ENCODE measurements at regions not wholly inside any gene's neighbourhood (a gene's known extent, or its start where the extent isn't known, plus 50 kb on each side); places are given as distances from the start of the nearest gene placed in this dataset.
A peak's percentile ranks its signal among the peaks of the same experiment; 100 is the strongest.

- peak; percentile 46 to 81 for DNase-seq (ENCODE audit: low read depth in 1 of 2, low spot score in 1 of 2)
- peak overlapping the region; percentile 67 to 85 for H3K27ac ChIP-seq
- peak overlapping the region; percentile 61 for H3K4me2 ChIP-seq
- peaks cover 27% of the 10 kb centered on the region for H3K4me1 ChIP-seq
- H3K4me3 ChIP-seq: no peak overlapping the region
- peak; percentile 94 to 97 for ATAC-seq
- ChIA-PET CTCF (interaction anchor here (0.6 to 2.1 kb wide), 8 partner anchors 10 to 103 kb away, joined by 3 to 5 read pairs (median 4); no protein-coding TSS in a partner anchor), POLR2A (interaction anchor here (1.0 to 2.1 kb wide), 4 partner anchors 10 to 122 kb away, joined by 3 to 25 read pairs (median 5); no protein-coding TSS in a partner anchor)
- peaks cover 4% of the 10 kb centered on the region; the same call in 1 of the 3 replicates for H3K9me3 ChIP-seq
- no peak for FAIRE-seq
- WGBS (ENCODE audit: missing lambda C conversion rate): 16% methylated on average over 6 of the region's 6 CpGs
- TF ChIP-seq EP300 (IDR thresholded peaks at IDR 0.05) (peak in 1 of 2 experiments; percentile 38; a peak in 2 of 5 replicates), BCL3 (IDR thresholded peaks at IDR 0.05) (0 out of 3 replicates have a peak, but pooled peaks have one; percentile 29), CBX2 (IDR thresholded peaks at IDR 0.05; ENCODE audit: borderline replicate concordance, low read depth) (no peak), JUNB (IDR thresholded peaks at IDR 0.05) (peak; percentile 57; the same call in 1 of the 2 replicates), NR3C1 (IDR thresholded peaks at IDR 0.05) (no peak), FOXS1 (CRISPR knock-in tag; IDR thresholded peaks at IDR 0.05) (no peak), RAD21 (conservative IDR thresholded peaks at IDR 0.05 in 1 of 2, IDR thresholded peaks at IDR 0.05 in 1 of 2) (no peak; a peak in 2 of 5 replicates), FOSL2 (IDR thresholded peaks at IDR 0.05) (0 out of 2 replicates have a peak, but pooled peaks have one; percentile 20), FOSL2 (CRISPR knock-in tag; IDR thresholded peaks at IDR 0.05) (peak; percentile 66), CBX8 (IDR thresholded peaks at IDR 0.05) (no peak), NFE2L2 (conservative IDR thresholded peaks at IDR 0.05; ENCODE audit: low read length) (no peak), RCOR1 (IDR thresholded peaks at IDR 0.05; ENCODE audit: low read depth, low read length) (no peak), HEYL (CRISPR knock-in tag; IDR thresholded peaks at IDR 0.05) (no peak), RFX5 (IDR thresholded peaks at IDR 0.05) (no peak), ESRRA (IDR thresholded peaks at IDR 0.05; ENCODE audit: borderline replicate concordance, low read length) (no peak), RARB (CRISPR knock-in tag; IDR thresholded peaks at IDR 0.05) (no peak), HOXB5 (CRISPR knock-in tag; IDR thresholded peaks at IDR 0.05) (no peak), CHD4 (IDR thresholded peaks at IDR 0.05; ENCODE audit: borderline replicate concordance) (no peak), MAFK (IDR thresholded peaks at IDR 0.05; ENCODE audit: partially characterized antibody) (no peak), CHD2 (IDR thresholded peaks at IDR 0.05; ENCODE audit: low read length, partially characterized antibody) (no peak), HDAC2 (IDR thresholded peaks at IDR 0.05) (no peak), REST (IDR thresholded peaks at IDR 0.05) (no peak), BHLHE40 (IDR thresholded peaks at IDR 0.05; ENCODE audit: low read depth, low read length) (no peak), HOXB13 (CRISPR knock-in tag; IDR thresholded peaks at IDR 0.05; ENCODE audit: low read depth) (no peak), SMC3 (IDR thresholded peaks at IDR 0.05) (peak; percentile 33; the same call in 2 of the 3 replicates), KDM1A (IDR thresholded peaks at IDR 0.05; ENCODE audit: low read depth) (no peak)
- TF ChIP-seq, protein P1, sequence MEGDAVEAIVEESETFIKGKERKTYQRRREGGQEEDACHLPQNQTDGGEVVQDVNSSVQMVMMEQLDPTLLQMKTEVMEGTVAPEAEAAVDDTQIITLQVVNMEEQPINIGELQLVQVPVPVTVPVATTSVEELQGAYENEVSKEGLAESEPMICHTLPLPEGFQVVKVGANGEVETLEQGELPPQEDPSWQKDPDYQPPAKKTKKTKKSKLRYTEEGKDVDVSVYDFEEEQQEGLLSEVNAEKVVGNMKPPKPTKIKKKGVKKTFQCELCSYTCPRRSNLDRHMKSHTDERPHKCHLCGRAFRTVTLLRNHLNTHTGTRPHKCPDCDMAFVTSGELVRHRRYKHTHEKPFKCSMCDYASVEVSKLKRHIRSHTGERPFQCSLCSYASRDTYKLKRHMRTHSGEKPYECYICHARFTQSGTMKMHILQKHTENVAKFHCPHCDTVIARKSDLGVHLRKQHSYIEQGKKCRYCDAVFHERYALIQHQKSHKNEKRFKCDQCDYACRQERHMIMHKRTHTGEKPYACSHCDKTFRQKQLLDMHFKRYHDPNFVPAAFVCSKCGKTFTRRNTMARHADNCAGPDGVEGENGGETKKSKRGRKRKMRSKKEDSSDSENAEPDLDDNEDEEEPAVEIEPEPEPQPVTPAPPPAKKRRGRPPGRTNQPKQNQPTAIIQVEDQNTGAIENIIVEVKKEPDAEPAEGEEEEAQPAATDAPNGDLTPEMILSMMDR (IDR thresholded peaks at IDR 0.05): no peak
- TF ChIP-seq, protein P2, sequence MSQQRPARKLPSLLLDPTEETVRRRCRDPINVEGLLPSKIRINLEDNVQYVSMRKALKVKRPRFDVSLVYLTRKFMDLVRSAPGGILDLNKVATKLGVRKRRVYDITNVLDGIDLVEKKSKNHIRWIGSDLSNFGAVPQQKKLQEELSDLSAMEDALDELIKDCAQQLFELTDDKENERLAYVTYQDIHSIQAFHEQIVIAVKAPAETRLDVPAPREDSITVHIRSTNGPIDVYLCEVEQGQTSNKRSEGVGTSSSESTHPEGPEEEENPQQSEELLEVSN (IDR thresholded peaks at IDR 0.05; ENCODE audit: borderline replicate concordance, low read depth): no peak
- TF ChIP-seq, protein P3, sequence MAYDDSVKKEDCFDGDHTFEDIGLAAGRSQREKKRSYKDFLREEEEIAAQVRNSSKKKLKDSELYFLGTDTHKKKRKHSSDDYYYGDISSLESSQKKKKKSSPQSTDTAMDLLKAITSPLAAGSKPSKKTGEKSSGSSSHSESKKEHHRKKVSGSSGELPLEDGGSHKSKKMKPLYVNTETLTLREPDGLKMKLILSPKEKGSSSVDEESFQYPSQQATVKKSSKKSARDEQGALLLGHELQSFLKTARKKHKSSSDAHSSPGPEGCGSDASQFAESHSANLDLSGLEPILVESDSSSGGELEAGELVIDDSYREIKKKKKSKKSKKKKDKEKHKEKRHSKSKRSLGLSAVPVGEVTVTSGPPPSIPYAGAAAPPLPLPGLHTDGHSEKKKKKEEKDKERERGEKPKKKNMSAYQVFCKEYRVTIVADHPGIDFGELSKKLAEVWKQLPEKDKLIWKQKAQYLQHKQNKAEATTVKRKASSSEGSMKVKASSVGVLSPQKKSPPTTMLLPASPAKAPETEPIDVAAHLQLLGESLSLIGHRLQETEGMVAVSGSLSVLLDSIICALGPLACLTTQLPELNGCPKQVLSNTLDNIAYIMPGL (CRISPR knock-in tag; IDR thresholded peaks at IDR 0.05; ENCODE audit: borderline replicate concordance): no peak
- TF ChIP-seq, protein P4, sequence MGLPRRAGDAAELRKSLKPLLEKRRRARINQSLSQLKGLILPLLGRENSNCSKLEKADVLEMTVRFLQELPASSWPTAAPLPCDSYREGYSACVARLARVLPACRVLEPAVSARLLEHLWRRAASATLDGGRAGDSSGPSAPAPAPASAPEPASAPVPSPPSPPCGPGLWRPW (IDR thresholded peaks at IDR 0.05): no peak
- TF ChIP-seq, protein P5, sequence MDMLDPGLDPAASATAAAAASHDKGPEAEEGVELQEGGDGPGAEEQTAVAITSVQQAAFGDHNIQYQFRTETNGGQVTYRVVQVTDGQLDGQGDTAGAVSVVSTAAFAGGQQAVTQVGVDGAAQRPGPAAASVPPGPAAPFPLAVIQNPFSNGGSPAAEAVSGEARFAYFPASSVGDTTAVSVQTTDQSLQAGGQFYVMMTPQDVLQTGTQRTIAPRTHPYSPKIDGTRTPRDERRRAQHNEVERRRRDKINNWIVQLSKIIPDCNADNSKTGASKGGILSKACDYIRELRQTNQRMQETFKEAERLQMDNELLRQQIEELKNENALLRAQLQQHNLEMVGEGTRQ (IDR thresholded peaks at IDR 0.05): no peak
Measured at GRCh38 chr9:16213781-16214515, 656.5 kb downstream of the BNC2 start.
